ENCODE measurements at regions not wholly inside any gene's neighbourhood (a gene's known extent, or its start where the extent isn't known, plus 50 kb on each side); places are given as distances from the start of the nearest gene placed in this dataset.
"Not testable (repeated sequence)": the region's sequence is repeated elsewhere in the genome, so short reads cannot be mapped to it uniquely, and the experiment has no call there.

DNA sequence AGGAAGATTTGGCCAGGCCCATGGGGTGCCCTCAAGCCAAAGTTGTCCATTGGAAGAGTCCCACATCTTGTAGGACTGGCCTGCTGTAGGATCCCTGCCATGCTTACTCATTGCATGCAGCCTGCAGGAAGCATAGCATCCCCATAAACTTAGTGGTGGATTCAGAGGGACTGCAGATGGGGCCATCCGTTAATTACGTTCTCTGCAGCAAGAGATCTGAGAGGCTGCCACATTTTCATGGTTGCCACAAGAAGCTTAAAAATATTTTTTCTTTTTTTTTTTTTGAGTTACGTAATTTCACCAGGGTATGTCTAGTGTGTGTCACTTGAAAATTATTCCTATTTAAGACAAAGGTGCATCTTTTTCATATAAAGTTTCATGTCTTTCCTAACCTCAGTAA, 329.7 kb upstream of the USP24 start:
- no peak for DNase-seq

DNA sequence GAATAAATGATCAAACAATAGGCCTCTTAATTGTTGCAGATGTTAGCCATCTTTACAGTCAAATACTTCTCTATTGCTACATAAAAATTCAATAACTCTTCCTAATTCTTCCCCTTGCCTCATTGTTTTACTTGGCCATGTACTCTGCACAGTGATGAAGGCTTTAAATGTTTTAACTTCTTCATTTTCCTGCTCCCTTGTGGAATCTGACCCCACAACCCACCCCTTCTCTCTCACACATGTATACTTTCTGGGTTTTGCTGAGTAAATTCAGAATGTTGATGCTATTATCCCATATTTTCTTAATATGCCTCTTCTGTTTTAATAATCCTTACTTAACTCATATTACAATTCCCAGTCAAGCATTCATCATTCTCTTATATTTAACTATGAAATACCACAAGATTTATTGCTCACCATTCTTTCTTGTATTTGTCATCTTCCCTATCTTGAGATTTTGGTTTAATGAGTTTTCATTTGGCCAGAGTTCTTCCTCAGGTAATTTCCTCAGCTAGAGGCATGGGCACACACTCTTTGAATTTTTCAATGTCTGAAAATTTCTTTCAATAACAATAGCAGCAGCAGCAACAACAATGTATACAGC, 327.8 kb upstream of the USP24 start:
- DNase-seq, result no peak

DNA sequence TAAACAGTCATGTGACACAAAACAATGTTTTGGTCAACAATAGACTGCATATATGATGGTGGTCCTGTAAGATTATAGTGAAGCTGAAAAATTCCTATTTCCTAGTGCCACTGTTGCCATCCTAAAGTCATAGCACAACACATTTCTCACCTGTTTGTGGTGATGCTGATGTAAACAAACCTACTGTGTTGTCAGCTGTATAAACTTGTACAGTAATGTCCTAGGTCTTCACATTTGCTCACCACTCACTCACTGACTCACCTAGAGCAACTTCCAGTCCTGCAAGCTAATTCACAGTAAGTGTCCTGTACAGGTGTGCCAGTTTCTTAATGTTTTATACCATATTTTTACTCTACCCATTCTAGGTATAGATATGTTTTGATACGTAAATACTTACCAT, 326.1 kb upstream of the USP24 start:
- DNase-seq, result no peak

DNA sequence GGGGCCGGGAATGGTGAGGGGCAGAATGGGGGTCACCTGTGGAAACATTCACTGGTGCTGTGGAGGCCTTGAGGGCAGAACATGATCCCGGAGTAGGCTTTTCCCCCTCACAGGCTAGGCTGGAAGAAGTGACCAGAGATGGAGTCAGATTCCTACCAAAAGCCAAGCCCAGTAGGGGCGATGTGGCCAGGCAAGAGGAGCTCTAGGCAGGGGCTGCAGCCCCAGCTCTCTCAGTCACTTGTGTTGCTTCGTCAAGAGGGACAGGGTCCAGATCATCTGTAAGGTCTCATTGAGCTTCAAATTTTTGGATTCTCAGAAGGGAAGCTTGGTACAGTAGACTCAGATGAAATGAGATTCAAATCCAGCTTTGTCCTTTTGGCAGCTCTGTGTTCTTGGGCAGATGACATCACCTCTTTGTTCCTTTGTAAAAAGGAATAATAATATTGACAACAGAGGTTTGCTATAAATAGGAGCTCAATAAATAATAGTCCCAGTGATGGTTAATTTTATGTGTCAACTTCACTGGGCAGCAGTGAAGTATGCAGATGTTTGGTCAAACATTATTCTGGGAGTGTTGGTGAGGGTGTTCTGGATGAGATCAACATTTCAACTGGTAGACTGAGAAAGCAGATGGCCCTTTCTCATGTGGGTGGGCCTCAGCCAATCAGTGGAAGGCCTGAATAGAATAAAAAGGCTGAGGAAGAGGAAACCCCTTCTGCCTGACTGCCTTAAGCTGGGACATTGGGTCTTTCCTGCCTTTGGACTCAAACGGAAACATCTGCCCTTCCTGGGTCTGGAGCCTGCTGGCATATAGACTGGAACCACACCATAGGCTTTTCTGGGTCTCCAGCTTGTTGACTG, 324.7 kb upstream of the USP24 start:
- no peak for DNase-seq

DNA sequence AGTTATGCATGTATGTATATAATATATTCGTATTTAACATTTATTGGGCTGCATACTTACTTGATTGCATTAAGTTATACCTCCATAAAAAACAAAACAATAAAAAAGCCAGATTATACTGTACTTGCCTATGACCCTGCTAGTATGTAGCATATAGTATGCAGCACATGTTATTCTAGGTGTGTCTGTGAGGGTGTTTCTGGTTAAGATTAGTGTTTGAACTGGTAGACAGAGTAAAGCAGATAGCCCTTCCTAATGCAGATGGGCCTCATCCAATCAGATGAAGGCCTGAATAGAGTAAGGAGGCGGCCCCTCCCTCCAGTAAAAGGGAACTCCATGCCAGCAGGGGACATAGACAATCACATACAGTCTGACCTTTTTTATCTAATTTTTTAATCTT, 323.3 kb upstream of the USP24 start:
- DNase-seq, result no peak

DNA sequence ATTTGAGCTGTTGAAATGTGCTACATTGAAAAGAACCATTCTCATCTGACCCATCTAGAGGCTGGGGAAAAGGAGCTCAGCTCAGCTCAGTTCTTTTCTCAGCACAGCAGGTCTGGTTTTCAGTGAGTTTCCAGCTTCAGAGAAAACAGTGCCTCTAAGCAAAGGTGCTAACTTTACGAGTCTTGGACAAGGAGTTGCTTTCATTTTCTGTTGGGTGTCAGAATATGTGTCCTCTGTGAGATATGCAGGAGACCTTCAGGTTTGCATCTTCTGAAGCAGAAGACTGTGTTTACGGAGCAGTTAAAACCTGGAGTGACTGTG, 321.3 kb upstream of the USP24 start:
- no peak for DNase-seq

DNA sequence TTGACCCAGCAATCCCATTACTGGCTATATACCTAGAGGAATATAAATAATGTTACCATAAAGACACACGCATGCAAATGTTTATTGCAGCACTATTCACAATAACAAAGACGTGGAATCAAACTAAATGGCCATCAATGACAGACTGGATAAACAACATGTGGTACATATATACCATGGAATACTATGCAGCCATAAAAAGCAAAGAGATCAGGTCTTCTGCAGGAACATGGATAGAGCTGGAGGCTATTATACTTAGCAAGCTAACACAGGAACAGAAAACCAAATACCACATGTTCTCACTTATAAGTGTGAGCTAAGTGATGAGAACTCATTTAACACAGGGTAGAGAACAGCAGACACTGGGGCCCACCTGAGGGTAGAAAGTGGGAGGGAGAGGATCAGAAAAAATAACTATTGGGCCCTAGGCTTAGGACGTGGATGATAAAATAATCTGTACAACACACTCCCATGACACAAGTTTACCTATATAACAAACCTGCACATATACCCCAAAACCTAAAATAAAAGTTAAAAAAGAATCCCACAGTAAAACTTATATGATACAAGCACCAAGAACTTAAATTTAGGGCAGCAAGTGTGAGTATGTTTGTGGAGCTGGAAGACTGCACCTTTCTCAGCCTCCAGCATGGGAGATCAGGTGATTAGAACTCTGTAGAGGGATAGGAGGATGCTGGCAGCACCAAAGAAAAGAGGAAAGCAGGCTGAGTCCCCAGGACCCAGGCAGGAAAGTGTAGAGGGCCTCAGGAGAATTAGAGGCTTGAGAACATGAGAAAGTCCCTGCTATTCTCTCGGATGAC, 320.8 kb upstream of the USP24 start:
- no peak for DNase-seq

DNA sequence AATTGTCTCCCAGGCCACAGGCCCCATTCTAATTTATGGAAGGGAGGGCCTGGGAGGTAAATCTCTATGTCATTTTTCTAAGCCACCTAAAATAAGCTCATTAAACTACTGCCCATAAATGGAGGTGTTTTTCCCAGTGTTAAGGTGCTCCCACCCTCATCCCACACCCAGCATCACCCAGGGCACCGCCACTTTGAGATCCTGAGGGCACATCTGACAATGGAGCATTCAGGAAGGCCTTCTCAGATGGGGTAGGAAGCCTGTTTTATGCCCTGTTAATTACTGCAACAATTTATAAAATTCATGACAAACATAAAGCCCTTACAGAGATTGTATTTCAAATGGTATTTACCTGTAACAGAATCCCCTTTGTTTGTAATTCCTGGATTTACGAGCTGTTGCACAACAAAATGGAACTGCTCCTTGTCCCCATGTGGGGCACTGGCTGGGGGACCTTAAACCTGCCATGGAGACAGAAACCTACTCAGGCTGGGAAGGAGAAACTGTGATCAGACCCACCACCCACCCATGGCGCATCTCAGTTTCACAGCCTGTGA, 319.5 kb upstream of the USP24 start:
- DNase-seq, result no peak

DNA sequence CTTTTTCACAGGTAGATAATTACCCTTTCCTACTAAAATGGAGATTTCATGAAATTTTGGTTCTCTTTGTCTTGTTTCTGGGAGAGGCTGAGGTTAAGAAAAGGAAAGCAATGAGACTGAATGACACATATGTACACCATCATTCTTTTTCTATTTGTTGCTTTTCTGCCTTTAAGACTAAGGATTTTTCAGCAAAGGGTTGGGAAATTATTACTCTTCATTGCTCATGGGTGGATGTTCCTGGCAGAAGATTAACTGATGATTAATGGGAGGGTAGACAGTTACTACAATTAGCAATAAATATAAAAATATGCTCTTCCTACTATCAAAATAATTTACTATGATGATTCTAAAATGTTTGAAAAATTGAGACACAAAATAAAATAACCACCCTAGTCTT, 316.5 kb upstream of the USP24 start:
- DNase-seq, result no peak

DNA sequence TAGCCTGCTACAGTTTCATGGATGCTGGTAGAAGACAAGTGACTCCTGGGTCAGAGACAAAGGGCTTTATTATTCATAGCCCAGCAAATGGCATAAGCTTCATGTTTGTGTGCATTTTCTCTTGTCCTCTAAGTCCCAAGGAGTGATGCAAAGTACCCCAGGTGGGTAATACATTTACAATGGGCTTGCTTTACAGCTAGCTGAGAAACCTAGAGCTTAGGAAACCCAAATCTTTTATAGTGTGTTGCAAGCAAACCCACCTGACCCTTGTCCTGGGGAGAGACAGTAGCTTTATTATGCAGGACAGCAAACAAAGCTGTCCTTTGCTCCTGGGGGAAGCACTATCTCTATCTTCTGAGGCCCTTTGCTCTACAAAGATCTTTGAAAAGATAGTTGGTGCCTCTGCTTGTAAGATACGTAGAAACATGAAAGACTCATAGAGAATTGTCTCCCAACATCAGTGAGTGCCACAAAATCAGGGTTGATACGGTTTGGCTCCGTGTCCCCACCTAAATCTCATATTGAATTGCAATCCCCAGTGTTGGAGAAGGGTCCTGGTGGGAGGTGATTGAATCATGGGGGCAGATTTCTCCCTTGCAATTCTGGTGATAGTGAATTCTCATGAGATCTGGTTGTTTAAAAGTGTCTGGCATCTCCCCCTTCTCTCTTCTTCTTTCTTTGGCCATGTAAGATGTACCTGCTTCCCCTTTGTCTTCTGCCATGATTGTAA, 315.8 kb upstream of the USP24 start:
- DNase-seq, result no peak

DNA sequence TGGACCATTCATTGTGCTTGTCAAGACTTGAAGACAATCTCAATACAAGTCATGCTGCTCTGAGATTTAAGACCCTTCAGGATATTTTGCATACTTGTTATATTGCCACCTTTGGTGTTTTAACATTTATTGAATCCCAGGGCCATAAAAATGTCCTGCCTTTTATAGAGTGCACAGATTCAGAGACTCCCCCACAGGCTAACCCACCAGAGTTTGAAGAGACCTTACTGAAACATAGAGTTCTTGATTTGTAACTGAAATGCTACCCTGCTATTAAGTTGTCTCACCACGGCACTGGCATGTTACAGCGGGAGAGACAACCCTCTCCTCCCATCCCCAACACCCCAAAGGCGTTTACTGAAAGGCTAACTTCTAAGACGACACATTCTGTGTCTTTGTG, 313.9 kb upstream of the USP24 start:
- no peak for DNase-seq

DNA sequence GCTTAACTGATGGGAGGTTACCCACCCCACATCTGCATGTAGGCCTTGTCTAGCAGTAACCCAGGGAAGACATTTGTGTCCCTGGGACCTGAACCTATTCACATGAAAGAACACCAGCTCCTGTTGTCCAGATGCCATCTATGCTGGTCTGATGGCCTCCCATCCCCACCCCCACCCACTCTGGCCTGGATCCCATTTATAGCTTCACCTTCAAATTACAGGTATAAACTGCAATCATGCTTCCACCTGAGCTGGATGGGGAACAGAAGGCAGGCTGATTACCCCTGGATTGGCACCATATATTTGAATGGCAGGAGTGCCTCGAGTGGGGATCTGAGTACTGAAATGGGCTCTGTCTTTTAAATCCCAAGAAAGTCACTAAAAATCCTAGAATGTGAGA, 312.7 kb upstream of the USP24 start:
- DNase-seq, result no peak

DNA sequence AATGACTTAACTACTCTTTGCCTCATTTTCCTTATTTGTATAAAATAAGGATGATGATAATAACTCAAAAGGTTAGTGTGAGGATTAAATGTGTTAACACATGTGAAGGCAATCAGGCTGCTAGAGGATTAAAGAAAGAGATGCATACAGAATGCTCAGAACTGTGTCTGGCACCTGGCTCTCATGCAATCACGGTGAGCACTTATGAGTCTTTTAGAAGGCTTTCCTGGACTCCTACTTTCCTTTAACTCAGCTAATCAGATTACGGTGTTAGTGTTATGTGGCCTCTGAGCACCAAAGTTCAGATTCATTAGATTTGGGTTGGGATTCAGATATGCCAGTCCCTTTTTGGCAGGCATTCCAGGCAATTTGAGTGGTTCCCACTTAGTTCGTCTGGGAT, 311.6 kb upstream of the USP24 start:
- DNase-seq, result no peak

DNA sequence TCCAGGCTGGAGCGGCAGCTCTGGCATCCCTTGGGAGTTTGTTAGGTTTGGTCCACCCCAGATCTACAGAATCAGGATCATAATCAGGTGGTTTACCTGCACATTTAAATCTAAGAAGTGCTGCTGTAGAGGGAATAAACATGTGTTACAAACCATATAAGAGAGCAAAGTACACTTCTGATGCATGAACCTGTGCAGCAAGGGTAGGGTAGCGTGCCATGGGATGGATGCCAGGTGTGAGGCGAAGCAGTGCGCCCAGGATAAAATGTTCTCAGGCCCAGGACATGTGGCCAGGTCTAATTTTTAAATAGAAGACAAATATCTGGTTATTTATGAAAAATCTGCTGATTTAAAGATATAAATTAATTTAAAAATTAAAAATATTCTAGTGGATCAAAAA, 308.8 kb upstream of the USP24 start:
- DNase-seq, result no peak

DNA sequence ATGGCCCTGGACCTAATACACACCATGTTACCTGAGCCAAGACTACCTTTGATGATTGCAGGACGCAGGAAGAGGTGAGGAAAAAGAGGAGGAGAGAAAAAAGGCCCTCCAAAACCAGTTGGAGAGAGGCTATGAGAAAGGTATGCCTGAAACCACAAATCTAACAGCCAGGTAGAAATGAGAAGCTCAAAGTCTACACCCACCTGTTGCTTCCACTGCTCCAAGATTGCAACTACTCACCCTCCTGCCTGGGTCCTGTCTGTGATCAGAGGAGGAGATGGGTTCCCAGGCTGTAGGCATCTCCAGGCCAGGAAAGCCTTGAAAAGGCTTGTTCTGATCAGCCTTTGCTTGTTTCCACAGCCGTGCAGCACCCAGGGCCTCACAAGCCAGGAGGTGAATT, 307.8 kb upstream of the USP24 start:
- DNase-seq, result no peak

DNA sequence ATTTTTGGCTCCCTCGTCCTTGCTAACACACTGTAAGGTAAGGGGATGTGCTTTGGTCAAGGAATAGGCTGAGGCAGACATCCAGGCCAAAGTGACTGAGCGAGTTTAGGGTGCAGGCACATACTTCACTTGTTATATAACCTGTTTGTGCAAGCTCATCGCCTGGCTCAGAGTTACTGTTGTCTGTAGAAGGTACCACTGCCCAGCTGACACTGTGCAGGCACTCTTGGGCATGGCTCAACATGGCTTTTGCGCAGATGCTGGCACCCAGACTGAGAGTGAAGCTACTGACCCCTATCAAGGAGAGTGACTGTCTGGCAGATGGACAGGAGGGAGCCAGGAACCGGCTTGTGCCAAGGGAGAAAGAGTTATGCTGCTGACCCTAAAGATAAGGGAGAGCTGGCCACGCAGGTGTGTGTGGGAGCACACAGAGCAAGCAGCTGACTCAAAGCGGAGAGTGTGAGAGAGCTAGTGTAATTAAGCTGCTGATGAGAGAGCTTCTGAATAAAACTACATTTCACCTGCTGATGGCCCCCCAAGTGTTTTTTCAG, 307.3 kb upstream of the USP24 start:
- no peak for DNase-seq

DNA sequence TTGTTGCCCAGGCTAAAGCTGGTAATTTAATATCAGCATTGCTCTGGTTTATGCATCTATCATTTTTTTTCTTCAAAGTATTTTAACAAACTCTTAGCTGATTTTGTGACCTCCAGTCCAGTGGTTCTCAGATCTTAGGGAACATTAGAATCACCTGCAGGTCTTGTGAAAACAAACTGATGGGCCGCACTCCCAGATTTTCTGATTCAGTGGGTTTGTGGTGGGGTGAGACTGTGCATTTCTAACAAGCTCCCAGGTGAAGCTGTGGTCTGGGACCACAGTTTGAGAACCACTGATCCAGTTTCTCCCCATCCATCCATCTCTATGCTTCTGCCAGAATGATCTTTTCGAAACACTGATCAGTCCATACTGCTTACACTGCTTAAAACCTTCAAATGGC, 305.7 kb upstream of the USP24 start:
- DNase-seq, result no peak

DNA sequence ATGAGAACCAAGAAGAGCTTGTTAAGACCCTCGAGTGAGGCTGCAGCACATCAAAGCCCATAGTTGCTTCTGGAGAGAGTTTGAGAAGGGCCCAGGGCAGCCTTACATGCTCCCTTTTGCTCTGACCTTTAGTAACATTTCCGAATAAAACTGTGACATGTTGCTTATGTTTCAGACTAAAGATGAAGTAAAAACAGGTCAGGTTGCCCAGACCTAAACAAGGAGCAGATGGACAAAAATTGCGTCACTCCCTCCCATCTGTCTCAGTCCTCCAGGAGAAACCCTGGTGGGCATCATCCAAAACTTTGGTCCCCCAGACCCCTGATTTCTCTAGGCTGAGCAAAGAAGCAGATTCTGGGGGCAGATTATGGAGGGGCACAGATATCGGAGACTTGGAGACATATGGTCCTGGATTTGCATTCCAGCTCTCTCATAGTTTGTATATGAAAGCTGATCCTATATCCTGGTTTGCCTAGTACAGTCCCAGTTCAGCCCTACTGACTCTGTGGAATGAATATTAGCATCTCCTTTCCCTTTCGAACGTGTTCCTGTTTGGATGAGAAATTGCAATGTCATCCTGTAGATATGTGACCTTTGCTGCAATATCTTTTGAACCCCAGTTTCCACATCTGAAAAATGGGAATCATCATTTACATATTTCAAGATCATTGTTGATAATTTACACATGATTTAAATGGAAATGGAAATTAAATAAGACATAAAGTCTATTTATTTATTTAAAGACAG, 304.9 kb upstream of the USP24 start:
- no peak for DNase-seq

DNA sequence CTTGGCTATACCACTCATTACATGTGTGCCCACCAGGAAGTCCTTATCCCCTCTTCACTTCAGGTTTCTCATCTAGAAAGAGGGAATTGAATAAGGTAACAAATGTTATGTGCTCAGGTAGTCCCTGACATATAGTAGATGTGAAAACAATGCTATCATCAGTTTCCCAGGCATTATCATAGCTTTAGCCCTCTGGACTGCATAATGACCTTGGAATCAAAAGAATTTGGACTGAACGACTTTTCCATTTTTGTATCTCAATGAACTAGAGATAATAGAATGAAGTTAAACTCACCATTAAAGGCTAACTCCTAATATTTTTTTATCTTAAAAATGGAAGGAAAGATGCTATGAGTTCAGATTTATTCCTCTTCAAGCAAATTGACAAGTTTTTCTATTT, 304.1 kb upstream of the USP24 start:
- no peak for DNase-seq

DNA sequence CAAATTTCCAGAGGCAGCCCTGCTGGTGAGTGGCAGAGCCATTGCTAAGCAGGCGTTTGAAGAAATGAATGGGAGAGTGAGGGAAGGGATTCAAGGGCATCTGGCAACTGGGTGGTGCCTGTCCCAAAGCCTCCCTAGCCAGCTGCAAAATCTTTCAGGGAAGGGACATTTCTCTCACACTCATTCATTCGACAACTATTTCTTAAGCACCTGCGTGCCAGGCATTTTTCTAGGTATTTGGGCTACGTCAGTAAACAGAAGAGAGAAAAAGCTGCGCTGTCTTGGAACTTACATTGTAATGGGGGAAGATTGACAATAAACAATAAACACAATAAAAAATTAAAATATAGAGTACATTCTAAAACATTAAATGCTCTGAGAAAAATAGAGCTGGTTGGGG, 301.9 kb upstream of the USP24 start:
- DNase-seq, result no peak

DNA sequence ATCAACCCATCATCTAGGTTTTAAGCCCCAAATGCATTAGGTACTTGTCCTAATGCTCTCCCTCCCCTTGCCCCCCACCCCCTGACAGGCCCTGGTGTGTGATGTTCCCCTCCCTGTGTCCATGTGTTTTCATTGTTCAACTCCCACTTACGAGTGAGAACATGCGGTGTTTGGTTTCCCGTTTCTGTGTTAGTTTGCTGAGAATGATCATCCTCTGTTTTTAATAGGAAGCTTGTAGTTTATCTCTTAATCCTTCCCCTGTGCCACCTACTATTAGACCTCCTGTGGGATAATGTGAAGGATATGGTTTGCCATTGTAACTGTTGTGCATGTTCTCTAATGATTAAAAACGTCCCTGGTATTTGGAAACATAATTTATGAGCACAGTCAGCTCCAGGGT, 299.4 kb upstream of the USP24 start:
- not testable (repeated sequence) for DNase-seq

DNA sequence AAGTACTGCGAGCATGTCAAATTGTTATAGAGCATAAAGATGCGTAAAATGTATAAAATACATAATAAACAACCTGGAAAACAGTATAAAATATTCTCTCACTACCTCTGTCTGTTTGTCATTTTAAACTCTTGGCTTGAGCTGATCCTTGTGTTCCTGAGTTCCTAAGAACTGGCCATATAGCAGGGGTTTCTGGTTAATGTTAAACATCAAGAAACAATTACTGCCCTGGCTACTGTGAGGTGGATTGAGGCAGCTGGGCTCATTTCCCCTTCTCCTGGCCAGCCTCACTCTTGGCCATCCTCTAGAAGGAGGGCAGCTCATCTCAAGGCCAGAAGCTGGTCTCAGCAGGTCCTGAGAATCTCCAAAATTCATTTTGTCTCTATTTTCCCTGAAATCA, 297.3 kb upstream of the USP24 start:
- no peak for DNase-seq

All from NK-92 treated with Interleukin-12 subunit alpha and Interleukin-12 subunit beta, amount 100 ng/mL, for 24 hours (cell line).